GM18861 (cell line): ENCODE measurements at regions not wholly inside any gene's neighbourhood (a gene's known extent, or its start where the extent isn't known, plus 50 kb on each side); places are given as distances from the start of the nearest gene placed in this dataset.

Experiments
- ATAC-seq: cut with Tn5 transposase; IDR thresholded peaks from one replicate; pipeline ENCODE4 v1.9.1; 2021; ENCODE audit not compliant: unreplicated experiment

- no peak for ATAC-seq
Measured at GRCh38 chr18:53819671-53820070, 404.8 kb downstream of the MBD2 start.

GRCh38 chr18:53819174-53819573 lies 405.3 kb downstream of the MBD2 start:
- no peak for ATAC-seq

GRCh38 chr18:53817976-53818950 lies 406.2 kb downstream of the MBD2 start:
- no peak for ATAC-seq

GRCh38 chr18:53800171-53800570 lies 424.3 kb downstream of the MBD2 start:
- ATAC-seq = no peak

- ATAC-seq = no peak
Measured at GRCh38 chr18:53799134-53799533, 425.3 kb downstream of the MBD2 start.

- ATAC-seq = no peak
Measured at GRCh38 chr18:53798516-53798915, 426.0 kb downstream of the MBD2 start.

- no peak for ATAC-seq
Measured at GRCh38 chr18:53797998-53798495, 426.4 kb downstream of the MBD2 start.

- peak; percentile 74 for ATAC-seq
Measured at GRCh38 chr18:53796040-53796729, 428.3 kb downstream of the MBD2 start.

- ATAC-seq = peak; percentile 2
Measured at GRCh38 chr18:53795610-53796009, 428.9 kb downstream of the MBD2 start.

GRCh38 chr18:53795061-53795460 lies 429.4 kb downstream of the MBD2 start:
- ATAC-seq = no peak

- ATAC-seq = no peak
Measured at GRCh38 chr18:53792762-53793161, 431.7 kb downstream of the MBD2 start.

GRCh38 chr18:53790786-53791185 lies 433.7 kb downstream of the MBD2 start:
- no peak for ATAC-seq

GRCh38 chr18:53789376-53790247 lies 434.9 kb downstream of the MBD2 start:
- ATAC-seq = no peak

- no peak for ATAC-seq
Measured at GRCh38 chr18:53785811-53786210, 438.7 kb downstream of the MBD2 start.

GRCh38 chr18:53784253-53784652 lies 440.2 kb downstream of the MBD2 start:
- no peak for ATAC-seq

GRCh38 chr18:53780666-53781065 lies 443.8 kb downstream of the MBD2 start:
- no peak for ATAC-seq

- no peak for ATAC-seq
Measured at GRCh38 chr18:53772293-53772692, 452.2 kb downstream of the MBD2 start.

- no peak for ATAC-seq
Measured at GRCh38 chr18:53771664-53772063, 452.8 kb downstream of the MBD2 start.

GRCh38 chr18:53765211-53765610 lies 459.3 kb downstream of the MBD2 start:
- ATAC-seq = no peak

GRCh38 chr18:53764086-53764485 lies 460.4 kb downstream of the MBD2 start:
- no peak for ATAC-seq

GRCh38 chr18:53757328-53757727 lies 467.1 kb downstream of the MBD2 start:
- ATAC-seq = no peak
